Activated T-helper 2 cell treated with anti-CD3 and anti-CD28 coated beads, Interferon-gamma antibody, Interleukin-2, Interleukin-4, amounts not matched to agents 10 μg/mL and 5 μg/mL and 100 μg/mL, durations not matched to agents 14 hours and 24 hours and 36 hours (primary cell): ENCODE measurements at regions not wholly inside any gene's neighbourhood (a gene's known extent, or its start where the extent isn't known, plus 50 kb on each side); places are given as distances from the start of the nearest gene placed in this dataset.
A peak's percentile ranks its signal among the peaks of the same experiment; 100 is the strongest.

Source experiments
- DNase-seq: peaks from one replicate; pipeline ENCODE4 v3.0.0; 2021; ENCODE audit warnings: low spot score
- H3K27ac Mint-ChIP-seq: one replicate; pipeline ENCODE4 v1.8.0; 2021; ENCODE audit warnings: mixed read lengths
- H3K27me3 Mint-ChIP-seq: one replicate; pipeline ENCODE4 v1.8.0; 2021; ENCODE audit warnings: low read depth, mixed read lengths
- H3K36me3 Mint-ChIP-seq: one replicate; pipeline ENCODE4 v1.8.0; 2021; ENCODE audit warnings: low read depth, mixed read lengths
- H3K4me1 Mint-ChIP-seq: one replicate; pipeline ENCODE4 v1.8.0; 2021; ENCODE audit warnings: low read depth, mixed read lengths
- H3K4me3 Mint-ChIP-seq: one replicate; pipeline ENCODE4 v1.8.0; 2021; ENCODE audit warnings: low read depth, mild to moderate bottlenecking, moderate library complexity, mixed read lengths
- H3K9me3 Mint-ChIP-seq: one replicate; pipeline ENCODE4 v1.8.0; 2021; ENCODE audit warnings: mixed read lengths
- intact Hi-C: fragments of 100-400 bp; cut with micrococcal nuclease; formaldehyde crosslinking; loops from one replicate; pipeline ENCODE4 v1.15.1; 2023

DNA sequence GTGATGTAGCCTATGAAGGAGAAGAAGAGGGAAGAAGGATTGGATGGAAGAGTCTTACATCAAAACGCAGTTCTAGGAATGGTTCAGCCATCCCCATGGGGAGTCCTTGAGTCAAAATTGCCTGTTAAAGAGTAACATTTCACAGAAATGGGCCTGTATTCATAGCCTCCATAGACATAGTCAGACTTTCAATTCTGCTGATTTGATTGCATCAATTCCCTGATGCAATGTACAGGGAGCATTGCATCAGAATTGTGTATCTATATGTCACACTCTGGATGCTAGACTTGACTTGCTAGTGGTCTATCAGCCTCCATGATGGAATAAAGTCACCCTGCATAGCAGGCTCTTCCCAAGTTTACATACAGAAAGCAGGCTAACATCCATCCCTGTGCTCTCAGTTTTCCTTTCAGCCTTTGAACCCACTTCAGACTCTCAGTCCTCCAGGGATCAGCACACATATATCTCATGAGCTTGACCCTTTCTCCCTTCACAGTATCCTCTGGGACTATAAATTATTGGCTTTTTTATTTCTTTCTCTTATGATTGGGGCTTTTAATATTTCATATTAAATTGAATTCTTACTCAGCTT, 1111.7 kb upstream of the B3GALT2 start:
- no peak for DNase-seq

DNA sequence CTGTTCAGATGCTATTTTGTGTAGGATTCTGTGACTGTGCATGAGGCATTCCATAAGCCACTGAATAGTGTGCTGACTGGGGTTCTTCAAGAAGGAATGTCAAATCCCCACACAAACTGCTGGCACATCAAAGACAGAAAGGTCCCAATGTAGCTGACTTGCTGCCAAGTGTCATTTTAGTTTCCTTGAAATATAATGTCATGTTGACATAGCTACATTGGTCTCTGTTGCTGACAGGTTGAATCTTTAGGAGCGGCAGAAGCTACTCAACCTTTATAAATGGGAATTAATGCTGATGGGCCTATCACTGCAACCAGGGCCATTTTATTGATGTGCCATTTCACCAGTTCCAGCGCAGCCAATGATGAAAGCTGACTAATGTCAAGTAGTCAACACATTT, 1110.7 kb upstream of the B3GALT2 start:
- H3K9me3 Mint-ChIP-seq = no peaks in the 10 kb centered on the region
- H3K4me3 Mint-ChIP-seq = no peak overlapping the region
- no peak for DNase-seq
- H3K27me3 Mint-ChIP-seq = no peaks in the 10 kb centered on the region
- H3K36me3 Mint-ChIP-seq = no peaks in the 10 kb centered on the region
- peaks cover 12% of the 10 kb centered on the region for H3K4me1 Mint-ChIP-seq
- intact Hi-C loops = loop anchor here (10.0 kb wide), 2 partner anchors 882 to 1492 kb away; partner anchors contain the start of gene RGS2
- no peak overlapping the region for H3K27ac Mint-ChIP-seq

More for the DNA sequence above, 1111.7 kb upstream of the B3GALT2 start:
- Mint-ChIP-seq H3K36me3 (no peaks in the 10 kb centered on the region), H3K27ac (no peak overlapping the region), H3K4me3 (no peak overlapping the region), H3K27me3 (no peaks in the 10 kb centered on the region), H3K4me1 (peaks cover 12% of the 10 kb centered on the region), H3K9me3 (no peaks in the 10 kb centered on the region)
- intact Hi-C loops = loop anchor here (10.0 kb wide), 2 partner anchors 883 to 1493 kb away; partner anchors contain the start of gene RGS2

DNA sequence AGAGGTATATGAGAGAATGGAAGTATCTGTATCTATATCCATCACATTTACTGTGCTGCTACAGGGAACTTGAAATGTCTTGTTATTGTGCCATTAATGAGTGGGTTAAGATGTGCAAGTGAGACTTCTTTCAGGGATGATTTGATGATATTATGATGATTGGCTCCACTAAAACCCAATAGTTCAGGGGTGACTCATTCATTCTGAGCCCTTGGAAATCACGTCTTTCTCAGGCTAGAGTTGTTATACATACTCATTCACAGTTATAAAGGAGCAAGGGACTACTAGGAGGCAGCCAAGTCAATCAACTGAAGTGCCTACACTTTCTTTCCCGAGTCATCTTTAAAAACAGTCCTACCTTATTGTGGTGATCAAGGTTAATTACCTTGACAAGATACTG, 1109.8 kb upstream of the B3GALT2 start:
- no peaks in the 10 kb centered on the region for H3K36me3 Mint-ChIP-seq
- intact Hi-C loops = loop anchor here (10.0 kb wide), 2 partner anchors 881 to 1491 kb away; partner anchors contain the start of gene RGS2
- no peaks in the 10 kb centered on the region for H3K9me3 Mint-ChIP-seq
- H3K4me1 Mint-ChIP-seq = peaks cover 13% of the 10 kb centered on the region
- H3K4me3 Mint-ChIP-seq = no peak overlapping the region
- H3K27me3 Mint-ChIP-seq = no peaks in the 10 kb centered on the region
- no peak overlapping the region for H3K27ac Mint-ChIP-seq
- no peak for DNase-seq

DNA sequence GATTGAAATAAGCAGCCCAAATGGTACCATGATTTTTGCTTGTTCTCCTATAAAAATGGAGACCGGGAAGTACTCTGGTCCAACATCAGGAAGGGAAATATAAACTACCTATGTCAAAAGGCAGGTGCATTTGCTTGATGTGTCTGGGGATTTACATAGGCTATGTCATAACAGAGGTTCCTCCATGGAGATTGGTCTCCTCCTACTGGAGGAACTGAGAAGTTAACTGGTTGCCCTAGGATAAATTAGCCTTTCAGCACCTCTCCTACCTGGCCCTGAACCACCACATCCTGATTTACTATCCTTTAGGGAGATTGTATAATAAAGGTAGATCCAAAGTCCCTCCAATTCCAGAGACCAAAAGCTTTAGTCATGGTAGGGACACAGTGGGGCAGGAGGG, 1109.3 kb upstream of the B3GALT2 start:
- intact Hi-C loops = loop anchor here (2.0 to 10.0 kb wide), 3 partner anchors 881 to 1491 kb away; partner anchors contain the start of gene RGS2
- Mint-ChIP-seq H3K4me3 (no peak overlapping the region), H3K9me3 (no peaks in the 10 kb centered on the region), H3K27me3 (no peaks in the 10 kb centered on the region), H3K4me1 (peaks cover 17% of the 10 kb centered on the region), H3K36me3 (no peaks in the 10 kb centered on the region), H3K27ac (no peak overlapping the region)
- no peak for DNase-seq

DNA sequence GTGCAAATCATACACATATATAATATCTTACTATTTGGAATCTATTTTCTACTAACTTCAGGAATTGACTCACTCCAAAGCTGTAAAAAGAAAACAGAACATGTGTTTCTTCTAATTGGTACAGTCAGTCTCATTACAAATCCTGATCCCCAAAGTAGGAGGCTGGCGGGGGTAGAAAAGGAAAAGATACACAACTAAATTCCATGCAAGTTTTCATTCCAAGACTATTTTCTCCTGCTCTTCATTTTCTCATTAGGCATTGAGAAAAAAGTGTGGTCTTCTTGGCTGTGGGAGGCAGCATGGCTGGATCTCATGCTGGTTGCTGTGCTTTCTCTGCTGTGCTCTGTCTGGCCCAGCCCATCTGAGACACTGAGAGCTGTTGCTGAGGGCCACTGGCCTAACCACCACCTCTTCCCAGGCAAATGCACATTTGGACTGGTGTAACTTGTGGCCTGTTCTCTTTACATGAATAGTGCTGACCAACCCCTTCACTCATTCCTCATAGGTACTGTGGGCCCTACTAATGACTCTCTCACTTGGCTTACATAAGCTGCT, 1107.5 kb upstream of the B3GALT2 start:
- intact Hi-C loops = loop anchor here (2.0 to 10.0 kb wide), 3 partner anchors 879 to 1489 kb away; partner anchors contain the start of gene RGS2
- Mint-ChIP-seq H3K4me1 (peaks cover 23% of the 10 kb centered on the region), H3K27me3 (no peaks in the 10 kb centered on the region), H3K36me3 (no peaks in the 10 kb centered on the region), H3K4me3 (no peak overlapping the region), H3K27ac (no peak overlapping the region), H3K9me3 (no peaks in the 10 kb centered on the region)
- DNase-seq = no peak

DNA sequence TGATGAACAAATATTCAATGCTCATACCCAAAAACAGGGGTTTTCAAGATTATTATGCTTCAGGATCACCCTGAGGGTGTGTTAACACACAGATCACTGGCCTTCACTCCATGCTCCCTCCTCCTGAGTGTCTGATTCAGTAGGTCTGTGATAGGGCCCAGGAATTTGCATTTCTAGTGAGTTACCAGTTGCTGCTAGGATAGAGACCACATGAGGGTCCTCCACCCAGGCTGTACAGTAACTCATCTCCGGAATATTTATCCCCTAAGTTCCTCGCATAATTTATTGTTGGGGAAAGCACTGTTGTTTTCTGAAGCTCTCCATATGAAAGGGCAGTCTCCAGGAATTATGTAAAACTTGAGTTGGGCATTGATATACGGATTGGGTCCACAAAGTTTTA, 1106.6 kb upstream of the B3GALT2 start:
- Mint-ChIP-seq H3K9me3 (no peaks in the 10 kb centered on the region), H3K27me3 (no peaks in the 10 kb centered on the region), H3K4me3 (no peak overlapping the region), H3K36me3 (no peaks in the 10 kb centered on the region), H3K27ac (no peak overlapping the region), H3K4me1 (peaks cover 21% of the 10 kb centered on the region)
- no peak for DNase-seq
- intact Hi-C loops = loop anchor here (10.0 kb wide), 2 partner anchors 878 to 1488 kb away; partner anchors contain the start of gene RGS2

DNA sequence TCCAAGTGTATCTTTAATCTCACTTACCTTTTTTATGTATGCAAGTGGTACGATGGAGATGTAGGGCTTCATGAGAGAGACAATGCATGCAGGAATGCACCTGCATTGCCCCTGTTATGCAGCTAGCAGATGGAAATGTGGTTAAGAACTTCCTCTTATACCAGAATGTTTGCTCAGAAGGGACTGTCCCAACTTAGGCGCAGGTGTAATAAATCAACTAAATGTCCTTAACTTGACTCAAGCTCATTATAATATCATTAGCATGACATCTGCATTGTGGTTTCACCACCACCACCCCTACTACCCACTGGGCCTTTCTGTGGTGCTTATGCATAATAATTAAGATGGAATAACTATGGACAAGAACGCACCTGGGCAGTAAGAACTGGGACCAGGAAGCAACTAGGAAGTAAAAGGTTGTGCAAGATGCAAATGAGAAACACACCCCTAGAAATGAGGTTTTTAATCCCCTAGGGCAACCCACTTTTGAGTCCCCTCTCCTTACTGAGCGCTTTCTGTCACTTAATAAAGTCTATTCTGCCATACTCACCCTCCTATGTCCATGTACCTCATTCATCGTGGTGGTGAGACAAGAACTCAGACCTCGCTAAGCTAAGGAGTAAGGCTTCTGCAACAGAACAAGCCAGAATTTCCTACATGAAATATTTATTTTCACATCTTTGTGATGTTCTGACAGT, 1103.3 kb upstream of the B3GALT2 start:
- Mint-ChIP-seq H3K36me3 (no peaks in the 10 kb centered on the region), H3K27ac (no peak overlapping the region), H3K9me3 (no peaks in the 10 kb centered on the region), H3K27me3 (no peaks in the 10 kb centered on the region), H3K4me3 (no peak overlapping the region), H3K4me1 (peaks cover 12% of the 10 kb centered on the region)
- intact Hi-C loops = loop anchor here (10.0 kb wide), 2 partner anchors 875 to 1485 kb away; partner anchors contain the start of gene RGS2
- peak; percentile 9 for DNase-seq

DNA sequence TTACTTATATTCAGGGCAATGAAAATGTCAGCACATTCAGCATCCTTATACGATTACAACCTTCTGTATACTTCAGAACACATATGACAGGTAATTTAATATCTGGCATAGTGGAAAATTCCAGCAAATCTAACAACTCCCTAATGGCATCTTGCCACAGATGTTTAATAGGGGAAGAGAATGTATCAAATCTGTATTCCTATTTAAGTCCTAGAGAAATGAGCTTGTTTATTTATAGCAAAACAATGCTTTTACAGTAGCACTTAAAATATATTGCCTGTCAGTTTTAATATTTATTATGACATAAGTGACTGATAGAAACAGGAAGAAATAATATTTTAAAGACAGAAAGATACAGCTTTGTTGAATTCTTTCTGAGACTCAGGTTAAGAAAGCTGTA, 1101.8 kb upstream of the B3GALT2 start:
- no peaks in the 10 kb centered on the region for H3K9me3 Mint-ChIP-seq
- intact Hi-C loops = no loop called here
- H3K36me3 Mint-ChIP-seq = no peaks in the 10 kb centered on the region
- no peak for DNase-seq
- no peaks in the 10 kb centered on the region for H3K27me3 Mint-ChIP-seq
- no peak overlapping the region for H3K27ac Mint-ChIP-seq
- peaks cover 11% of the 10 kb centered on the region for H3K4me1 Mint-ChIP-seq
- H3K4me3 Mint-ChIP-seq = no peak overlapping the region

DNA sequence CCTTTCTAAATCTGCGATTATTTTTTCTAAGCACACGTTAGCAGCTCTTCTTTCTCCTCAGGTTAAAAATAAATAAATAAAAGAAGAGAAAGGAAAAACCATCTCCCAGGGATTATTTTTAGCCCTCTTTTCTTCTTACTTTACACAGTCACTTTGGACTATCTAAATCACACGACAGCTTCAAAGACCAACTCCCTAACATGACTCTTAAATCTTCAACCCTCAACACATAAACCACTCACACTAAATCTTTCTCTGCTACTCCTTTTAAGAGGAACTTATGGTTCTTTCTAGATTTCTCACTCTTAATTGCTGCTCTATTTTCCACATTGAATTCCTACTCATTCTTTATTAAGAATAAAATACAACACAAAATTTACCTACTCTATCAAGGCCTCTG, 1095.0 kb upstream of the B3GALT2 start:
- no peak overlapping the region for H3K4me3 Mint-ChIP-seq
- no peaks in the 10 kb centered on the region for H3K27me3 Mint-ChIP-seq
- H3K36me3 Mint-ChIP-seq = no peaks in the 10 kb centered on the region
- no peak for DNase-seq
- H3K4me1 Mint-ChIP-seq = no peaks in the 10 kb centered on the region
- H3K9me3 Mint-ChIP-seq = no peaks in the 10 kb centered on the region
- no peak overlapping the region for H3K27ac Mint-ChIP-seq
- intact Hi-C loops = no loop called here

DNA sequence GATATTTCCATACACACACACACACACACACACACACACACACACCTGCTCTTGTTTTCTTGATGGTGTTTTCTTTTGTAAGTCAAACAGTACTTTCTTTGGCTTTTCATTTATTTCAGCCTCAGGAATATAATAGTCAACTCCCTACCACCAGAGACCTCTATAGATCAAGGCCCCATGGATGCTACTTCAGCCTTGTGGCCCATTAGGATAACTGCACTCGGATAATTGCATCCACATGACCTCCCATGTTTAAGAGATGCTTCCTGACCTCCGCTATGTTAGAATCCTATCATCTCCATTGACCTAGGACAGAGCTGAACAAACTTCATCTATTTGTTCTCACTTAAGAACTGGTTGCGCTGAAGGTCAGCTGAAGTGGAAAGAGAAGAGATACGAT, 1094.0 kb upstream of the B3GALT2 start:
- no peak overlapping the region for H3K4me3 Mint-ChIP-seq
- DNase-seq = no peak
- no peaks in the 10 kb centered on the region for H3K9me3 Mint-ChIP-seq
- H3K4me1 Mint-ChIP-seq = no peaks in the 10 kb centered on the region
- no peak overlapping the region for H3K27ac Mint-ChIP-seq
- intact Hi-C loops = no loop called here
- no peaks in the 10 kb centered on the region for H3K27me3 Mint-ChIP-seq
- no peaks in the 10 kb centered on the region for H3K36me3 Mint-ChIP-seq

DNA sequence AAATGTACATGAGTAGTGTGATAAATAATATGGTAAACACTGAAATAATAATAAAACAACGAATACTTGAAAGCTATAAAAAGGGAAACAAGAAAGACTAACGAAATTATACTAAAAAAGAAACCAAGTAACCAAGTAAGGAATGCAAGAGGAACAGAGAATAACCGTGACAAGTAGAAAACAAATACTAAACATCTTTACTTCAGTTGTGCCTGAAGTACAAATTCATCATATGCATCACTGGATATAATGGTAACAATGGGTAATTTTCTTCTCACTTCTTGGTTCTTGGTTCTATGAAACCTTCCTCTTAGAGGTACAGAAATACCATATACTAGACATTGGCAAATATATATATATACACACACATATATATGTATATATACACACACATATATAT, 1093.6 kb upstream of the B3GALT2 start:
- Mint-ChIP-seq H3K27ac (no peak overlapping the region), H3K27me3 (no peaks in the 10 kb centered on the region), H3K4me3 (no peak overlapping the region), H3K9me3 (no peaks in the 10 kb centered on the region), H3K4me1 (no peaks in the 10 kb centered on the region), H3K36me3 (no peaks in the 10 kb centered on the region)
- DNase-seq = no peak
- intact Hi-C loops = no loop called here

DNA sequence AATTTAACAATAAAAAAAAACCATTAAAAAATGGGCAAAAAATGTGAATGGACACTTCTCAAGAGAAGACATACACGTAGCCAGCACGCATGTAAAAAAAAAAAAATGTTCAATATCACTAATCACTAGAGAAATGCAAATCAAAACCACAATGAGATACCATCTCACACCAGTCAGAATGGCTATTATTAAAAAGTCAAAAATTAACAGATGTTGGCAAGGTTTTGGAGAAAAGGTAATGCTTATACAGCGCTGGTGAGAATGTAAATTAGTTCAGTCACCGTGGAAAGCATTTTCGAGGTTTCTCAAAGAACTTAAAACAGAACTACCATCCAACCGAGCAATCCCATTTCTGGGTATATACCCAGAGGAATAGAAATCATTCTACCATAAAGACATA, 1091.5 kb upstream of the B3GALT2 start:
- Mint-ChIP-seq H3K36me3 (no peaks in the 10 kb centered on the region), H3K27me3 (no peaks in the 10 kb centered on the region), H3K27ac (no peak overlapping the region), H3K4me1 (no peaks in the 10 kb centered on the region), H3K4me3 (no peak overlapping the region), H3K9me3 (no peaks in the 10 kb centered on the region)
- intact Hi-C loops = no loop called here
- no peak for DNase-seq

DNA sequence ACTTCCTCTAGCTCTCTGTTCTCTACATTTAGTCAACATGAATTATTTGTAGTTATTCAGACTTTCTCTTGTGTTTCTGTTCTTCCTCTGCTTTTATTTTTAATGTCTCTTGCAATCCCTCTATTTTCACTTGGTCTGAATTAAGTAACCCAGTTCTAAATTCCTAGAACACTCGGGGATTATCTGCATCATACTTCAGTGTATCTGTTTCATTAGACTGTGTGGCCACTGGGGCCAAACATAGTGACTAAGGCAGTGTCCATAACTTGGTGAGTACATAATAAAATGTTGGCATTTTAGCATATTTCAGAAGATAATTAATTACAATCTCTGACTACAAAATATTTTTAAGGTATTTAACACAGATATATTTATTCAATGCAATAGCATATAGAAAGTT, 1087.2 kb upstream of the B3GALT2 start:
- Mint-ChIP-seq H3K4me1 (no peaks in the 10 kb centered on the region), H3K36me3 (no peaks in the 10 kb centered on the region), H3K9me3 (no peaks in the 10 kb centered on the region), H3K4me3 (no peak overlapping the region), H3K27me3 (no peaks in the 10 kb centered on the region), H3K27ac (no peak overlapping the region)
- no peak for DNase-seq
- intact Hi-C loops = no loop called here
